ENCODE measurements at regions not wholly inside any gene's neighbourhood (a gene's known extent, or its start where the extent isn't known, plus 50 kb on each side); places are given as distances from the start of the nearest gene placed in this dataset.

GRCh38 chr2:83969085-83969484 lies 490.0 kb downstream of the SUCLG1 start (continued):
- TF ChIP-seq, protein P1, sequence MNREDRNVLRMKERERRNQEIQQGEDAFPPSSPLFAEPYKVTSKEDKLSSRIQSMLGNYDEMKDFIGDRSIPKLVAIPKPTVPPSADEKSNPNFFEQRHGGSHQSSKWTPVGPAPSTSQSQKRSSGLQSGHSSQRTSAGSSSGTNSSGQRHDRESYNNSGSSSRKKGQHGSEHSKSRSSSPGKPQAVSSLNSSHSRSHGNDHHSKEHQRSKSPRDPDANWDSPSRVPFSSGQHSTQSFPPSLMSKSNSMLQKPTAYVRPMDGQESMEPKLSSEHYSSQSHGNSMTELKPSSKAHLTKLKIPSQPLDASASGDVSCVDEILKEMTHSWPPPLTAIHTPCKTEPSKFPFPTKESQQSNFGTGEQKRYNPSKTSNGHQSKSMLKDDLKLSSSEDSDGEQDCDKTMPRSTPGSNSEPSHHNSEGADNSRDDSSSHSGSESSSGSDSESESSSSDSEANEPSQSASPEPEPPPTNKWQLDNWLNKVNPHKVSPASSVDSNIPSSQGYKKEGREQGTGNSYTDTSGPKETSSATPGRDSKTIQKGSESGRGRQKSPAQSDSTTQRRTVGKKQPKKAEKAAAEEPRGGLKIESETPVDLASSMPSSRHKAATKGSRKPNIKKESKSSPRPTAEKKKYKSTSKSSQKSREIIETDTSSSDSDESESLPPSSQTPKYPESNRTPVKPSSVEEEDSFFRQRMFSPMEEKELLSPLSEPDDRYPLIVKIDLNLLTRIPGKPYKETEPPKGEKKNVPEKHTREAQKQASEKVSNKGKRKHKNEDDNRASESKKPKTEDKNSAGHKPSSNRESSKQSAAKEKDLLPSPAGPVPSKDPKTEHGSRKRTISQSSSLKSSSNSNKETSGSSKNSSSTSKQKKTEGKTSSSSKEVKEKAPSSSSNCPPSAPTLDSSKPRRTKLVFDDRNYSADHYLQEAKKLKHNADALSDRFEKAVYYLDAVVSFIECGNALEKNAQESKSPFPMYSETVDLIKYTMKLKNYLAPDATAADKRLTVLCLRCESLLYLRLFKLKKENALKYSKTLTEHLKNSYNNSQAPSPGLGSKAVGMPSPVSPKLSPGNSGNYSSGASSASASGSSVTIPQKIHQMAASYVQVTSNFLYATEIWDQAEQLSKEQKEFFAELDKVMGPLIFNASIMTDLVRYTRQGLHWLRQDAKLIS (CRISPR knock-in tag; IDR thresholded peaks at IDR 0.05) = no peak
- TF ChIP-seq CGGBP1 (CRISPR knock-in tag; IDR thresholded peaks at IDR 0.05) (no peak), TARDBP (IDR thresholded peaks at IDR 0.05) (no peak), DACH1 (IDR thresholded peaks at IDR 0.05; ENCODE audit: partially characterized antibody) (no peak), ZNF551 (CRISPR knock-in tag; IDR thresholded peaks at IDR 0.05) (no peak), EP300 (IDR thresholded peaks at IDR 0.05; ENCODE audit: low read length) (no peak), BHLHE40 (IDR thresholded peaks at IDR 0.05; ENCODE audit: low read length) (no peak), ELK3 (CRISPR knock-in tag; IDR thresholded peaks at IDR 0.05) (no peak), SOX6 (IDR thresholded peaks at IDR 0.05) (no peak), NFE2L1 (tag; IDR thresholded peaks at IDR 0.05; ENCODE audit: borderline replicate concordance, low read depth) (no peak)
- TF ChIP-seq, protein P2, sequence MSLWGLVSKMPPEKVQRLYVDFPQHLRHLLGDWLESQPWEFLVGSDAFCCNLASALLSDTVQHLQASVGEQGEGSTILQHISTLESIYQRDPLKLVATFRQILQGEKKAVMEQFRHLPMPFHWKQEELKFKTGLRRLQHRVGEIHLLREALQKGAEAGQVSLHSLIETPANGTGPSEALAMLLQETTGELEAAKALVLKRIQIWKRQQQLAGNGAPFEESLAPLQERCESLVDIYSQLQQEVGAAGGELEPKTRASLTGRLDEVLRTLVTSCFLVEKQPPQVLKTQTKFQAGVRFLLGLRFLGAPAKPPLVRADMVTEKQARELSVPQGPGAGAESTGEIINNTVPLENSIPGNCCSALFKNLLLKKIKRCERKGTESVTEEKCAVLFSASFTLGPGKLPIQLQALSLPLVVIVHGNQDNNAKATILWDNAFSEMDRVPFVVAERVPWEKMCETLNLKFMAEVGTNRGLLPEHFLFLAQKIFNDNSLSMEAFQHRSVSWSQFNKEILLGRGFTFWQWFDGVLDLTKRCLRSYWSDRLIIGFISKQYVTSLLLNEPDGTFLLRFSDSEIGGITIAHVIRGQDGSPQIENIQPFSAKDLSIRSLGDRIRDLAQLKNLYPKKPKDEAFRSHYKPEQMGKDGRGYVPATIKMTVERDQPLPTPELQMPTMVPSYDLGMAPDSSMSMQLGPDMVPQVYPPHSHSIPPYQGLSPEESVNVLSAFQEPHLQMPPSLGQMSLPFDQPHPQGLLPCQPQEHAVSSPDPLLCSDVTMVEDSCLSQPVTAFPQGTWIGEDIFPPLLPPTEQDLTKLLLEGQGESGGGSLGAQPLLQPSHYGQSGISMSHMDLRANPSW (CRISPR knock-in tag; IDR thresholded peaks at IDR 0.05) = no peak
- TF ChIP-seq, protein P3, sequence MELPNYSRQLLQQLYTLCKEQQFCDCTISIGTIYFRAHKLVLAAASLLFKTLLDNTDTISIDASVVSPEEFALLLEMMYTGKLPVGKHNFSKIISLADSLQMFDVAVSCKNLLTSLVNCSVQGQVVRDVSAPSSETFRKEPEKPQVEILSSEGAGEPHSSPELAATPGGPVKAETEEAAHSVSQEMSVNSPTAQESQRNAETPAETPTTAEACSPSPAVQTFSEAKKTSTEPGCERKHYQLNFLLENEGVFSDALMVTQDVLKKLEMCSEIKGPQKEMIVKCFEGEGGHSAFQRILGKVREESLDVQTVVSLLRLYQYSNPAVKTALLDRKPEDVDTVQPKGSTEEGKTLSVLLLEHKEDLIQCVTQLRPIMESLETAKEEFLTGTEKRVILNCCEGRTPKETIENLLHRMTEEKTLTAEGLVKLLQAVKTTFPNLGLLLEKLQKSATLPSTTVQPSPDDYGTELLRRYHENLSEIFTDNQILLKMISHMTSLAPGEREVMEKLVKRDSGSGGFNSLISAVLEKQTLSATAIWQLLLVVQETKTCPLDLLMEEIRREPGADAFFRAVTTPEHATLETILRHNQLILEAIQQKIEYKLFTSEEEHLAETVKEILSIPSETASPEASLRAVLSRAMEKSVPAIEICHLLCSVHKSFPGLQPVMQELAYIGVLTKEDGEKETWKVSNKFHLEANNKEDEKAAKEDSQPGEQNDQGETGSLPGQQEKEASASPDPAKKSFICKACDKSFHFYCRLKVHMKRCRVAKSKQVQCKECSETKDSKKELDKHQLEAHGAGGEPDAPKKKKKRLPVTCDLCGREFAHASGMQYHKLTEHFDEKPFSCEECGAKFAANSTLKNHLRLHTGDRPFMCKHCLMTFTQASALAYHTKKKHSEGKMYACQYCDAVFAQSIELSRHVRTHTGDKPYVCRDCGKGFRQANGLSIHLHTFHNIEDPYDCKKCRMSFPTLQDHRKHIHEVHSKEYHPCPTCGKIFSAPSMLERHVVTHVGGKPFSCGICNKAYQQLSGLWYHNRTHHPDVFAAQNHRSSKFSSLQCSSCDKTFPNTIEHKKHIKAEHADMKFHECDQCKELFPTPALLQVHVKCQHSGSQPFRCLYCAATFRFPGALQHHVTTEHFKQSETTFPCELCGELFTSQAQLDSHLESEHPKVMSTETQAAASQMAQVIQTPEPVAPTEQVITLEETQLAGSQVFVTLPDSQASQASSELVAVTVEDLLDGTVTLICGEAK (IDR thresholded peaks at IDR 0.05) = no peak
- TF ChIP-seq, protein P3 (CRISPR knock-in tag; IDR thresholded peaks at IDR 0.05) = no peak
